ENCODE measurements at regions not wholly inside any gene's neighbourhood (a gene's known extent, or its start where the extent isn't known, plus 50 kb on each side); places are given as distances from the start of the nearest gene placed in this dataset.

DNA sequence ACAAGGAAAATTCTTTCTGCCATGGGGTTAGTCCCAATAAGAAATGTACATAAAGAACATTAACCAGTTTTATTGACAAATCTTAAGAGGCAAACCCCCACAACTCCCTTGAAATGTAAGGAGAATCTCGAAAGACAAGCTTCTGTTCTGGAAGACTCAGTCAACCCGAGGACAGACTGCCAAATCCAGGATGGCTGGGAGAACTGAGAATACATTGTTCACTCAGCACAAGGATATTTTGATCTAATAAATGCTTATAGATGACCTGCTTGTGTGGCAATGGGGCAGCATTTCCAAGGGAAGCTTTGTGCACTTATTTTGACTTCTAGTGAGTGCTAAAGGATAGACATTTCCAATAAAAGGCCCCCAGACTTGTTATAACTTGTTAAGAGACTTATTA, 280.4 kb downstream of the DHX15 start:
- no peaks in the 10 kb centered on the region for H3K9me3 ChIP-seq
- H3K4me1 ChIP-seq, result no peaks in the 10 kb centered on the region
- H3K27ac ChIP-seq, result no peak overlapping the region
- no peaks in the 10 kb centered on the region for H3K27me3 ChIP-seq
- no peak for TF ChIP-seq CTCF (IDR thresholded peaks at IDR 0.05)
- DNase-seq (no peak), ATAC-seq (no peak)
- H3K4me3 ChIP-seq, result no peak overlapping the region
- H3K36me3 ChIP-seq, result no peaks in the 10 kb centered on the region
- intact Hi-C loops (cut with DNase I), result no loop called here

DNA sequence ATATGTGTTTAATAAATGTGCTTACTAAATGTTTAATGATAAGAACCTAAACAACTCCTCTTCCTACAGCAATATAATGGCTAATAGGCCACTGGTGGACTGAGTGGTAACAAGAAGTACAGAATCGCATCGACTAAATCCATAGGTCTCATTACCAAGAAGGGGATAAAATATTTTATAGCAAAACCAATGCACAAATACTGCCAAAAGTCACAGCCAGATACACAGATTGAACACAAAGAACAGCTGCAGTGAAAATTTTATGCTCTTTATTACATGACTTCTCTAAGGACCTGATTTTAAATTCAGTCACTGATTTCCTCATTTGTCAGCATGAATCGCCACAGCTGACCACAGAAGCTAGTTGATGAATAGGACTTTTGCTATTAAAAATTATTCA, 285.4 kb downstream of the DHX15 start:
- no peak for TF ChIP-seq CTCF (IDR thresholded peaks at IDR 0.05)
- H3K27ac ChIP-seq, result no peak overlapping the region
- intact Hi-C loops (cut with DNase I), result no loop called here
- no peak overlapping the region for H3K4me3 ChIP-seq
- no peaks in the 10 kb centered on the region for H3K9me3 ChIP-seq
- H3K36me3 ChIP-seq, result no peaks in the 10 kb centered on the region
- DNase-seq (no peak), ATAC-seq (no peak)
- H3K4me1 ChIP-seq, result no peaks in the 10 kb centered on the region
- H3K27me3 ChIP-seq, result no peaks in the 10 kb centered on the region

- no peak for TF ChIP-seq CTCF (IDR thresholded peaks at IDR 0.05)
- no peaks in the 10 kb centered on the region for H3K36me3 ChIP-seq
- no peaks in the 10 kb centered on the region for H3K4me1 ChIP-seq
- no peaks in the 10 kb centered on the region for H3K9me3 ChIP-seq
- DNase-seq (no peak), ATAC-seq (no peak)
- no peak overlapping the region for H3K27ac ChIP-seq
- H3K27me3 ChIP-seq, result no peaks in the 10 kb centered on the region
- no peak overlapping the region for H3K4me3 ChIP-seq
- intact Hi-C loops (cut with DNase I), result no loop called here
Measured at GRCh38 chr4:24287096-24287495, 297.3 kb downstream of the DHX15 start.

- DNase-seq (no peak), ATAC-seq (no peak)
- Histone ChIP-seq H3K27ac (no peak overlapping the region), H3K27me3 (no peaks in the 10 kb centered on the region), H3K4me1 (no peaks in the 10 kb centered on the region), H3K9me3 (no peaks in the 10 kb centered on the region), H3K36me3 (no peaks in the 10 kb centered on the region), H3K4me3 (no peak overlapping the region)
- intact Hi-C loops (cut with DNase I), result no loop called here
- TF ChIP-seq CTCF (IDR thresholded peaks at IDR 0.05), result no peak
Measured at GRCh38 chr4:24285759-24286158, 298.6 kb downstream of the DHX15 start.

DNA sequence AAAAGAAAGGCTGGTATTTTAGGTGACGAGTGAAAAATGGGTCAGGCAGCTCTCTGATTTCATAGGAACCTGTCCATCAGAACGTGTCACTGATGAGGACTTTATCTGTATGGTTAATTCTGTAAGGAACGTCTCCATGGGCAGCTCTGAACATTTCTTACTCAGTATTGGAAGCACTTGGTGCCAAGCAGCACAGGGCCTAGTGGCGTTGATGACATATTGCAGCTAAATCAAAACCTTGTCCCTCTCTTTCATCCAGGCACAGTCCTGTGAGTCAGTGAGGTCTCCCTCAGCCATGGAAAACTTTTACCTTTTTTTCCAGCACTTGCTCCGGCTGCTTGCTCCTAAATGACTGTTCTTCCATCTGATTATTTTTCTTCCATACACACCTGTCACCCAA, 301.9 kb downstream of the DHX15 start:
- DNase-seq, result no peak
- H3K4me3 ChIP-seq, result no peak overlapping the region
- H3K36me3 ChIP-seq, result no peaks in the 10 kb centered on the region
- TF ChIP-seq CTCF (IDR thresholded peaks at IDR 0.05), result no peak
- no peaks in the 10 kb centered on the region for H3K9me3 ChIP-seq
- no peaks in the 10 kb centered on the region for H3K4me1 ChIP-seq
- intact Hi-C loops (cut with DNase I), result no loop called here
- no peak for ATAC-seq
- no peaks in the 10 kb centered on the region for H3K27me3 ChIP-seq
- H3K27ac ChIP-seq, result no peak overlapping the region
